PC-9 (cell line): ENCODE measurements at regions not wholly inside any gene's neighbourhood (a gene's known extent, or its start where the extent isn't known, plus 50 kb on each side); places are given as distances from the start of the nearest gene placed in this dataset.

ENCODE experiments used
- BruUV-seq: library from RNA; stranded (reverse); fragments of 400-500 nt; replicated peaks from 2 replicates; lab custom pipeline; 2021; lab: Mats Ljungman, UMichigan
- CTCF ChIA-PET: fragments of 300-600 bp; sonication (Branson Sonifier 250); formaldehyde crosslinking; loops from one replicate; lab custom pipeline; 2022; ENCODE audit warnings: antibody characterized with exemption; lab: Charles Lee
- POLR2A ChIA-PET: fragments of 300-600 bp; sonication (Branson Sonifier 250); formaldehyde crosslinking; loops from one replicate; lab custom pipeline; 2022; ENCODE audit warnings: antibody characterized with exemption; ENCODE audit not compliant: unreplicated experiment; lab: Charles Lee
- DNase-seq, 2 experiments: peaks; one replicate each; pipeline versions ENCODE4 v3.0.0 to v3.0.0-alpha.2; 2015 to 2022; ENCODE audit warnings: mixed read lengths in 1 of 2
- H2AFZ ChIP-seq: fragments of 200-600 bp; sonication (generic); 2 replicates; pipeline ENCODE4 v1.8.1; 2017; ENCODE audit warnings: antibody characterized with exemption
- H3F3A ChIP-seq: fragments of 200-600 bp; sonication (generic); 2 replicates; pipeline ENCODE4 v1.8.1; 2017; ENCODE audit warnings: antibody characterized with exemption, mild to moderate bottlenecking, low read depth; ENCODE audit not compliant: insufficient read depth
- H3K27ac ChIP-seq: fragments of 200-600 bp; sonication (generic); 2 replicates; pipeline ENCODE4 v1.6.1; 2016; ENCODE audit warnings: mixed run types
- H3K27me3 ChIP-seq: fragments of 200-600 bp; sonication (generic); 2 replicates; pipeline ENCODE4 v1.6.1; 2016; ENCODE audit warnings: low read depth, mixed run types; ENCODE audit not compliant: insufficient read depth
- H3K36me3 ChIP-seq: fragments of 200-600 bp; sonication (generic); 2 replicates; pipeline ENCODE4 v1.6.1; 2016; ENCODE audit warnings: low read depth, mixed run types
- H3K4me1 ChIP-seq: fragments of 200-600 bp; sonication (generic); replicated peaks from 2 replicates; pipeline ENCODE4 v1.6.1; 2016; ENCODE audit warnings: mixed run types; ENCODE audit not compliant: insufficient read depth
- H3K4me2 ChIP-seq: fragments of 200-600 bp; sonication (generic); 2 replicates; pipeline ENCODE4 v1.6.1; 2017; ENCODE audit warnings: mixed run types
- H3K4me3 ChIP-seq: fragments of 200-600 bp; sonication (generic); 2 replicates; pipeline ENCODE4 v1.6.1; 2016; ENCODE audit warnings: mixed run types
- H3K79me2 ChIP-seq: fragments of 200-600 bp; sonication (generic); 2 replicates; pipeline ENCODE4 v1.6.1; 2017; ENCODE audit warnings: low read depth, mixed run types
- H3K9me2 ChIP-seq: fragments of 200-600 bp; sonication (generic); 2 replicates; pipeline ENCODE4 v1.8.1; 2017; ENCODE audit warnings: mild to moderate bottlenecking; ENCODE audit not compliant: insufficient read depth
- H3K9me3 ChIP-seq: fragments of 200-600 bp; sonication (generic); 2 replicates; pipeline ENCODE4 v1.8.1; 2016; ENCODE audit warnings: low read depth; ENCODE audit not compliant: insufficient read depth
- H4K20me1 ChIP-seq: fragments of 200-600 bp; sonication (generic); 2 replicates; pipeline ENCODE4 v1.8.1; 2017; ENCODE audit not compliant: insufficient read depth
- CTCF ChIP-seq: fragments of 200-600 bp; sonication (generic); conservative IDR thresholded peaks from 2 replicates; pipeline ENCODE4 v1.6.1; 2017; ENCODE audit warnings: mixed run types, antibody characterized with exemption, mild to moderate bottlenecking, moderate library complexity
- EZH2 ChIP-seq: fragments of 200-600 bp; sonication (generic); IDR thresholded peaks from 2 replicates; pipeline ENCODE4 v1.8.0; 2017; ENCODE audit warnings: antibody characterized with exemption, low read depth
- intact Hi-C: fragments of 100-400 bp; cut with micrococcal nuclease; formaldehyde crosslinking; loops from one replicate; pipeline ENCODE4 v1.10.0; 2022; ENCODE audit not compliant: unreplicated experiment

GRCh38 chr20:40891351-40891750, 137.3 kb upstream of the TOP1 start:
- no peak overlapping the region for H3K4me2 ChIP-seq
- H3K79me2 ChIP-seq, result no peaks in the 10 kb centered on the region
- CTCF ChIA-PET, result no interaction called here
- H3K9me2 ChIP-seq, result no peaks in the 10 kb centered on the region
- H4K20me1 ChIP-seq, result 0 out of 2 replicates have a peak, but pooled peaks cover 3% of the 10 kb centered on the region
- H3K27me3 ChIP-seq, result peaks cover 81% of the 10 kb centered on the region
- no TSS peak for BruUV-seq
- TF ChIP-seq CTCF (no peak), EZH2 (no peak)
- no peak overlapping the region for H3K27ac ChIP-seq
- POLR2A ChIA-PET, result no interaction called here
- H3F3A ChIP-seq, result no peaks in the 10 kb centered on the region
- intact Hi-C loops, result no loop called here
- no peak overlapping the region for H2AFZ ChIP-seq
- no peak for DNase-seq
- no peaks in the 10 kb centered on the region for H3K9me3 ChIP-seq
- H3K36me3 ChIP-seq, result no peaks in the 10 kb centered on the region
- no peaks in the 10 kb centered on the region for H3K4me1 ChIP-seq
- H3K4me3 ChIP-seq, result no peak overlapping the region

- Histone ChIP-seq H3F3A (no peaks in the 10 kb centered on the region), H3K9me2 (no peaks in the 10 kb centered on the region), H3K4me2 (no peak overlapping the region), H3K4me3 (no peak overlapping the region), H3K27me3 (peaks cover 83% of the 10 kb centered on the region), H4K20me1 (0 out of 2 replicates have a peak, but pooled peaks cover 3% of the 10 kb centered on the region), H3K4me1 (no peaks in the 10 kb centered on the region), H3K79me2 (no peaks in the 10 kb centered on the region), H3K9me3 (no peaks in the 10 kb centered on the region), H3K36me3 (no peaks in the 10 kb centered on the region), H2AFZ (no peak overlapping the region), H3K27ac (no peak overlapping the region)
- intact Hi-C loops, result no loop called here
- DNase-seq, result no peak
- TF ChIP-seq CTCF (no peak), EZH2 (no peak)
- POLR2A ChIA-PET, result no interaction called here
- CTCF ChIA-PET, result no interaction called here
- BruUV-seq, result no TSS peak
These were observed 136.0 kb upstream of the TOP1 start for GRCh38 chr20:40892642-40893041.

DNA sequence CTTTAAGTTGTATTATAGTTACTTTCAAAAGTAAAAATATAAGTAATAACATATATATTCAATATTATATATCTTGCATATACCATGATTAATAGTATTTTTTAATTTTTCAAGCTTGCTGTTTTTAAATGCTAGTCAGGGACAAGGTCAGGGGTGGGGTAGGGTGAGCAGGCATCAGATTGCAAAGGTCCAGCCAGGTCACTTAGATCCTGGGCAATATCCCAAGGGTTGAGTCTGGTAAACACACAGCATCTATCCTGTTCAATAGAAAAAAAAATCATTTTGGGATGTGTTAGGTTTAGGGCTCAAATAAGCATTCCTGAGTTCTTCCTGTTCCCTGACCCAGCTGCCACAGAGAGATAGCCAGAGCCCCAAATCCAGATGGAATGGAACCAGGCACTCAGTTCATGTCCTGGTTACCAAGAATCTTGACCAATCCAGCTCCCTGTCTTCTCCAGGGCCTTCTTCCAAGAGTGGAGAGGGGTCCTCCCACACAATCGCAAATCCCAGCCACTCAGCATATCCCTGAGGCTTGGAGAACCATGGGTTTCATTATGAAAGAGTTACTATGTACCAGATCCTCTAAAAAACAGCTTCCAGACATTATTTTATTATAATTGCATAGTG, 134.9 kb upstream of the TOP1 start:
- H3K79me2 ChIP-seq, result no peaks in the 10 kb centered on the region
- no TSS peak for BruUV-seq
- ChIA-PET CTCF (no interaction called here), POLR2A (no interaction called here)
- H3K9me2 ChIP-seq, result no peaks in the 10 kb centered on the region
- no peaks in the 10 kb centered on the region for H3K36me3 ChIP-seq
- H3K9me3 ChIP-seq, result no peaks in the 10 kb centered on the region
- H3K4me2 ChIP-seq, result no peak overlapping the region
- H3K4me1 ChIP-seq, result no peaks in the 10 kb centered on the region
- H2AFZ ChIP-seq, result no peak overlapping the region
- 0 out of 2 replicates have a peak, but pooled peaks cover 3% of the 10 kb centered on the region for H4K20me1 ChIP-seq
- peaks cover 78% of the 10 kb centered on the region for H3K27me3 ChIP-seq
- no peak for DNase-seq
- TF ChIP-seq CTCF (no peak), EZH2 (no peak)
- intact Hi-C loops, result no loop called here
- H3F3A ChIP-seq, result no peaks in the 10 kb centered on the region
- H3K4me3 ChIP-seq, result no peak overlapping the region
- no peak overlapping the region for H3K27ac ChIP-seq
